ENCODE measurements at regions not wholly inside any gene's neighbourhood (a gene's known extent, or its start where the extent isn't known, plus 50 kb on each side); places are given as distances from the start of the nearest gene placed in this dataset.

DNA sequence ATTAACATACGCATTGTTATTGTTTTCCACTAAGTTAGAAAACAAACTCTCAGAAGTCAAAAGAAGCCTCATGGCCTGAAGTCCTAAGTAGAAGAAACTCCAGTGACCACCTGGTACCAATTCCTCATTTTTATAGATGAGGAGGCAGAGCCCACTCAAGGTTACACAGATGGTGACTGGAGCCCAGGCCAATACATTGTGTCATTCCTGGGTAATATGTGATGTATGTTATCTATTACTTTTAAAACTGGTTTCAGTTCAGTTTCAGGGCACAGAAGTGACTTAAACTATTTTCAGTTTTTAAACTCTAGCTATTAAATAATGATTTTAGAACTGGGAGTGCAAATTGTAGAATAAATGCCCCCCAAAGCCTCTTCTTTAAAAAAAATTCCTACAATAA lies 66.7 kb upstream of the STXBP5L start:
- TF ChIP-seq, protein P1, sequence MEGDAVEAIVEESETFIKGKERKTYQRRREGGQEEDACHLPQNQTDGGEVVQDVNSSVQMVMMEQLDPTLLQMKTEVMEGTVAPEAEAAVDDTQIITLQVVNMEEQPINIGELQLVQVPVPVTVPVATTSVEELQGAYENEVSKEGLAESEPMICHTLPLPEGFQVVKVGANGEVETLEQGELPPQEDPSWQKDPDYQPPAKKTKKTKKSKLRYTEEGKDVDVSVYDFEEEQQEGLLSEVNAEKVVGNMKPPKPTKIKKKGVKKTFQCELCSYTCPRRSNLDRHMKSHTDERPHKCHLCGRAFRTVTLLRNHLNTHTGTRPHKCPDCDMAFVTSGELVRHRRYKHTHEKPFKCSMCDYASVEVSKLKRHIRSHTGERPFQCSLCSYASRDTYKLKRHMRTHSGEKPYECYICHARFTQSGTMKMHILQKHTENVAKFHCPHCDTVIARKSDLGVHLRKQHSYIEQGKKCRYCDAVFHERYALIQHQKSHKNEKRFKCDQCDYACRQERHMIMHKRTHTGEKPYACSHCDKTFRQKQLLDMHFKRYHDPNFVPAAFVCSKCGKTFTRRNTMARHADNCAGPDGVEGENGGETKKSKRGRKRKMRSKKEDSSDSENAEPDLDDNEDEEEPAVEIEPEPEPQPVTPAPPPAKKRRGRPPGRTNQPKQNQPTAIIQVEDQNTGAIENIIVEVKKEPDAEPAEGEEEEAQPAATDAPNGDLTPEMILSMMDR (IDR thresholded peaks at IDR 0.05): no peak
- no peak for TF ChIP-seq POLR2A (IDR thresholded peaks at IDR 0.05)

Measured in heart left ventricle (tissue), 13 donors.